NB4 (cell line): ENCODE measurements at regions not wholly inside any gene's neighbourhood (a gene's known extent, or its start where the extent isn't known, plus 50 kb on each side); places are given as distances from the start of the nearest gene placed in this dataset.

Source experiments
- DNase-seq: peaks from one replicate; pipeline ENCODE4 v3.0.0; 2010; ENCODE audit warnings: low read depth
- H3K4me3 ChIP-seq: one replicate; pipeline ENCODE4 v1.5.1; 2011; ENCODE audit warnings: mild to moderate bottlenecking, low read depth, low read length, moderate library complexity
- MYC ChIP-seq: IDR thresholded peaks from 2 replicates; pipeline ENCODE4 v1.6.1; 2011; ENCODE audit warnings: low read depth, low read length
- POLR2A ChIP-seq: IDR thresholded peaks from 2 replicates; pipeline ENCODE4 v1.6.1; 2011; ENCODE audit warnings: mild to moderate bottlenecking; ENCODE audit not compliant: insufficient read length; ENCODE audit errors: extremely low read depth
- TF ChIP-seq, protein P1 (sequence below): IDR thresholded peaks from one replicate; pipeline ENCODE4 v1.5.1; 2012; ENCODE audit warnings: low read depth, low read length
- TF ChIP-seq, protein P2 (sequence below): IDR thresholded peaks from 2 replicates; pipeline ENCODE4 v1.6.1; 2011; ENCODE audit warnings: low read depth, low read length

DNA sequence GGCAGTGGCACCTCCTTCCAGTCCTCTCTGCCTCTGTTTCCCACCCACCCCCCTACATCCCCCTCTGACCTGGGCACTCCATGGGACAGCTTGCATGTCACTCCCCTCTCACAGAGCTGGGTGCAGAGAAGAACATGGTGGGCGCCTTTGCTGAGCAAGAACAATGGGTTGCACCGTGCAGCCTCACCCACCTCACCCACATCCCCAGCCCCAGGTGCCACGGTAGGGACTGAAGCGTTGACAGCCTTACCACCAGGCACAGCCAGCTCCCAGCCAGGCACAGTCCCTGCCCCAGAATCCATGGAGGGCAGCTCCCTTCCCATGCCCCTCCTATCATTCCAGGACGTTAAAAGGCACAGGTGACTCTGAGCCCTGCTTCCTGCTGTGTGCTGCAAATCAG lies 93.1 kb upstream of the VSTM2B start:
- DNase-seq = no peak
- H3K4me3 ChIP-seq = no peak overlapping the region
- TF ChIP-seq, protein P1, sequence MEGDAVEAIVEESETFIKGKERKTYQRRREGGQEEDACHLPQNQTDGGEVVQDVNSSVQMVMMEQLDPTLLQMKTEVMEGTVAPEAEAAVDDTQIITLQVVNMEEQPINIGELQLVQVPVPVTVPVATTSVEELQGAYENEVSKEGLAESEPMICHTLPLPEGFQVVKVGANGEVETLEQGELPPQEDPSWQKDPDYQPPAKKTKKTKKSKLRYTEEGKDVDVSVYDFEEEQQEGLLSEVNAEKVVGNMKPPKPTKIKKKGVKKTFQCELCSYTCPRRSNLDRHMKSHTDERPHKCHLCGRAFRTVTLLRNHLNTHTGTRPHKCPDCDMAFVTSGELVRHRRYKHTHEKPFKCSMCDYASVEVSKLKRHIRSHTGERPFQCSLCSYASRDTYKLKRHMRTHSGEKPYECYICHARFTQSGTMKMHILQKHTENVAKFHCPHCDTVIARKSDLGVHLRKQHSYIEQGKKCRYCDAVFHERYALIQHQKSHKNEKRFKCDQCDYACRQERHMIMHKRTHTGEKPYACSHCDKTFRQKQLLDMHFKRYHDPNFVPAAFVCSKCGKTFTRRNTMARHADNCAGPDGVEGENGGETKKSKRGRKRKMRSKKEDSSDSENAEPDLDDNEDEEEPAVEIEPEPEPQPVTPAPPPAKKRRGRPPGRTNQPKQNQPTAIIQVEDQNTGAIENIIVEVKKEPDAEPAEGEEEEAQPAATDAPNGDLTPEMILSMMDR = no peak
- TF ChIP-seq, protein P2, sequence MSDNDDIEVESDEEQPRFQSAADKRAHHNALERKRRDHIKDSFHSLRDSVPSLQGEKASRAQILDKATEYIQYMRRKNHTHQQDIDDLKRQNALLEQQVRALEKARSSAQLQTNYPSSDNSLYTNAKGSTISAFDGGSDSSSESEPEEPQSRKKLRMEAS = no peak
- no peak for TF ChIP-seq POLR2A
- TF ChIP-seq MYC = no peak

DNA sequence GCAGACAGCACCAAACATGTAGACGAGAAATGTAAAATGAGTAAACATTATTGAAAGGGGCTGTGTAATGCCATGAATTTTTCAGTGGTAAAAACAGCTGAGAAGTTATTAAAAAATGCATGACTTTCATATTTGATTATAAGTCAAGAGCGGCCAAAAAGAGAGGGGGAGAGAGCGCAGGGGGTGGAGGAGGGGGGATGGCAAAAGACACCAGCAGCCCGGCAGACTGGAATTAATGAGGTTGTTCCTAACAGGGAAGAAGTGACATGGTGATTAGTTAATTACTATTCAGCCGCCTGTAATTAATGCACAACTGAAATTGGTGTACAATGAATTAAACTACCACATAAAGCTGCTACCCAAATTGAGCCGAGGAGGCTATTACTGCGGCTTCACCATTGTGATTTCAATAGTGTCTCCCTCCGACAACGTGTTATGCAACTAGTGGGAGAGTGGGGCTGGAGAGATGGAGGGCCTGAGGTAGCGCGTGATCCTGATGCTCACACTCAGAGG lies 89.1 kb upstream of the VSTM2B start:
- TF ChIP-seq, protein P1 = no peak
- no peak for TF ChIP-seq MYC
- TF ChIP-seq, protein P2 = no peak
- no peak for TF ChIP-seq POLR2A

DNA sequence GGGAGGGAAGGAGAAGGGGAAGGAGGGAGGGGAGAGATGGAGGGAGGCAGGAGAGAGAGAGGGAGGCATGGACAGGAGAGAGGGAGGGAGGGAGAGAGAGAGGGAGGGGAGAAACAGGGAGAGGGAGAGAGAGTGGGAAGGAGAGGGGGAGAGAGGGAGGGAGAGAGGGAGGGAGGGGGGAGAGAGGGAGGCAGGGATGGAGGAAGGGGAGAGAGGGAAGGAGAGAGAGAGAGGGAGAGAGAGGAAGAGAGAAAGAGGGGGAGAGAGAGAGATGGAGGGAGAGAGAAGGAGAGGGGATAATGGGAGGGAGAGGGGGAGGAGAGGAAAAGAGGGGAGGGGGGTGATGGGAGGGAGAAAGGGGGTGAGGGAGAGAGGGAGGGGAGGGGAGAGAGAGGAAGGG lies 86.8 kb upstream of the VSTM2B start:
- TF ChIP-seq MYC (no peak), POLR2A (no peak)
- TF ChIP-seq, protein P1 = no peak
- TF ChIP-seq, protein P2 = no peak
- no peak overlapping the region for H3K4me3 ChIP-seq
- no peak for DNase-seq

More for the DNA sequence above, 89.1 kb upstream of the VSTM2B start:
- no peak for DNase-seq
- H3K4me3 ChIP-seq = no peak overlapping the region

DNA sequence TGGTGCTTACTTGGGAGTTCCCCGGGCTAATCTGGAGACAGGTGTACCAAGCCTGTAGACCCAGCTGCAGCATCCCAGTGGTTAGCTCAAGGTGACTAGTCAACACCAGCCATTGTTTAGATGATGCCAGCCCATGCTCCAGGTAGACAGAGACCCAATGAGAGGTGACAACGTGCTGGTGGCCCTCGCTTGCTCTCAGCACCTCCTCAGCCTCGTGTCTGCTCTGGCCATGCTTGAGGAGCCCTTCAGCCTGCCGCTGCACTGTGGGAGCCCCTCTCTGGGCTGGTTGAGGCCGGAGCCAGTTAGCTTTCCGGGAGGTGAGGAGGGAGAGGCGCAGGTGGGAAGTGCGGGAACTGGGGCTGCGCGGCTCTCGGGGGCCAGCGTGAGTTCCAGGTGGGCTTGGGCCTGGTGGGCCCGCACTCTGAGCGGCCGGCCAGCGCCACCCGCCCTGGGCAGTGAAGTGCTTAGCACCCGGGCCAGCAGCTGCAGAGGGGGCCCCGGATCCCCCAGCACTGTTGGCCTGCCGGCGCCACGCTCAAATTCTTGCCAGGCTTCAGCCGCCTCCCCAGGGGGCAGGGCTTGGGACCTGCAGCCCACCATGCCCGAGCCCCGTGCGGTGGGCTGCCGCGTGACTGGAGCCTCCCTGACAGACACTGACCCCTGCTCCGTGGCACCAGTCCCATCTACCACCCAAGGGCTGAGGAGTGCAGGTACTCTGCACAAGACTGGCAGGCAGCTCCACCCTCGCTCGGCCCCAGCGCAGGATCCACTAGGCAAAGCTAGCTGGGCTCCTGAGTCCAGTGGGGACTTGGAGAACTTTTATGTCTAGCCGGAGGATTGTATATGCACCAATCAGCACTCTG lies 85.9 kb upstream of the VSTM2B start:
- TF ChIP-seq, protein P1 = no peak
- TF ChIP-seq, protein P2 = no peak
- no peak for TF ChIP-seq MYC
- no peak for TF ChIP-seq POLR2A
- H3K4me3 ChIP-seq = no peak overlapping the region
- DNase-seq = no peak

DNA sequence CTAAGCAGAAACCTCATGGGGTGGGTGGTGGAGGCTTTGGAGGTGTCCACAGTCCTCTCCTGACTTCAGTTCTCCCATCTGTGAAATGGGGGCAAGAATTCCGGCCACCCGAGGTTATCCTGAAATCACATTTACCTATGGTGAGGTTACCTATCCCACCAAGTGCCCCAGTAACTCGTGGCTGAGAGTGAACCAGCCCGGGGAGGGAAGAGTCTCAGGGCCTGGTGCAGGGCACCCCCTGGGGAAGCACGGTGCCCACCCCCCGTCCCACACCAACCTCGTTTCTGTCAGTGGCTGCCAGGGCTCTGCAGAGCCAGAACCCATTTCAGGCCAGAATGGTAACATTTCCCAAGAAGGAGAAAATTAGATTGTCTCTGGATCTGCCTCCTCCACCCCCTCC lies 83.7 kb upstream of the VSTM2B start:
- DNase-seq = no peak
- TF ChIP-seq POLR2A (no peak), MYC (no peak)
- TF ChIP-seq, protein P1 = no peak
- TF ChIP-seq, protein P2 = no peak
- H3K4me3 ChIP-seq = no peak overlapping the region
